HCT116 (cell line): ENCODE measurements at regions not wholly inside any gene's neighbourhood (a gene's known extent, or its start where the extent isn't known, plus 50 kb on each side); places are given as distances from the start of the nearest gene placed in this dataset.

ENCODE experiments used
- ATAC-seq: fragments of 200-7000 bp; cut with Tn5 transposase; 2 replicates; pipeline ENCODE4 v1.9.1; 2020; ENCODE audit warnings: mild to moderate bottlenecking, moderate library complexity
- BruUV-seq: library from RNA; stranded (reverse); fragments of 400-500 nt; replicated peaks from 2 replicates; lab custom pipeline; 2021; lab: Mats Ljungman, UMichigan
- CTCF ChIA-PET: fragments of 300-600 bp; sonication (Branson Sonifier 250); formaldehyde crosslinking; loops from one replicate; lab custom pipeline; 2021; ENCODE audit warnings: antibody characterized with exemption; lab: Charles Lee
- POLR2A ChIA-PET: fragments of 300-600, 350-600 bp; sonication (Branson Sonifier 250); formaldehyde crosslinking; loops from one replicate; lab custom pipeline; 2021; ENCODE audit warnings: antibody characterized with exemption; lab: Charles Lee
- RAD21 ChIA-PET, 2 experiments: fragments of 300-600 bp; sonication (Branson Sonifier 250); formaldehyde crosslinking; loops; one replicate each; lab custom pipeline; 2023; ENCODE audit warnings: low total read pairs in 2 of 2; ENCODE audit not compliant: uncharacterized antibody in 2 of 2, unreplicated experiment in 2 of 2, low non-redundant PET in 1 of 2; lab: Charles Lee
- DNase-seq: peaks from one replicate; pipeline ENCODE4 v3.0.0-alpha.2; 2010; ENCODE audit warnings: low read depth, low spot score
- H2AFZ ChIP-seq: fragments of 200-600 bp; shearing (Covaris generic), sonication (generic); 2 replicates; pipeline ENCODE4 v1.6.1; 2017; ENCODE audit warnings: low read depth, mixed run types, mixed read lengths, antibody characterized with exemption, low read length; ENCODE audit not compliant: poor library complexity, severe bottlenecking
- H3K27ac ChIP-seq: 2 replicates; pipeline ENCODE4 v1.5.1; 2012; ENCODE audit warnings: low read depth, low read length
- H3K27me3 ChIP-seq: fragments of 200-600 bp; sonication (generic); 2 replicates; pipeline ENCODE4 v1.6.1; 2016; ENCODE audit warnings: mixed run types, low read length, mixed read lengths; ENCODE audit not compliant: insufficient read depth
- H3K36me3 ChIP-seq, 2 experiments: fragments of 200-500 bp in 1 of 2; fragments of 200-600 bp in 1 of 2; sonication (Bioruptor generic) in 1 of 2; sonication (generic) in 1 of 2; 2 replicates each; pipeline versions ENCODE4 v1.5.1 to v1.6.1; 2014 to 2016; ENCODE audit warnings: low read length in 2 of 2, inconsistent platforms in 1 of 2, mixed read lengths in 1 of 2, mixed run types in 1 of 2; ENCODE audit not compliant: insufficient read depth in 2 of 2, control insufficient read depth in 1 of 2
- H3K4me1 ChIP-seq, 2 experiments: fragments of 200-600 bp in 1 of 2; sonication (generic) in 1 of 2; 2 replicates each; pipeline versions ENCODE4 v1.5.1 to v1.6.1; 2012 to 2017; ENCODE audit warnings: low read length in 2 of 2, inconsistent platforms in 1 of 2, mild to moderate bottlenecking in 1 of 2, mixed read lengths in 1 of 2, mixed run types in 1 of 2, moderate library complexity in 1 of 2; ENCODE audit not compliant: insufficient read depth in 2 of 2, control insufficient read depth in 1 of 2
- H3K4me2 ChIP-seq: fragments of 200-600 bp; sonication (generic); 2 replicates; pipeline ENCODE4 v1.6.1; 2017; ENCODE audit warnings: mixed run types, low read length, mixed read lengths
- H3K4me3 ChIP-seq, 2 experiments: fragments of 200-600 bp in 1 of 2; sonication (generic) in 1 of 2; replicated peaks in 1 of 2; 2 replicates each; pipeline ENCODE4 v1.5.1; 2011 to 2016; ENCODE audit warnings: low read length in 2 of 2, control low read depth in 1 of 2, low read depth in 1 of 2, mild to moderate bottlenecking in 1 of 2, mixed read lengths in 1 of 2, mixed run types in 1 of 2
- H3K79me2 ChIP-seq: fragments of 200-600 bp; sonication (generic); 2 replicates; pipeline ENCODE4 v1.6.1; 2017; ENCODE audit warnings: mild to moderate bottlenecking, mixed run types, low read length, moderate library complexity, mixed read lengths; ENCODE audit not compliant: insufficient read depth
- H3K9ac ChIP-seq: fragments of 200-600 bp; sonication (generic); 2 replicates; pipeline ENCODE4 v1.6.1; 2016; ENCODE audit warnings: low read length, mixed read lengths
- H3K9me2 ChIP-seq: fragments of 200-600 bp; sonication (generic), shearing (Covaris generic); 2 replicates; pipeline ENCODE4 v1.6.1; 2017; ENCODE audit warnings: mixed run types, mild to moderate bottlenecking, moderate library complexity; ENCODE audit not compliant: insufficient read depth
- H3K9me3 ChIP-seq, 2 experiments: fragments of 200-500 bp in 1 of 2; fragments of 200-600 bp in 1 of 2; sonication (Bioruptor generic) in 1 of 2; sonication (generic) in 1 of 2; 2 replicates each; pipeline ENCODE4 v1.6.1; 2014 to 2017; ENCODE audit warnings: low read length in 2 of 2, mixed read lengths in 2 of 2, inconsistent platforms in 1 of 2, low read depth in 1 of 2, mild to moderate bottlenecking in 1 of 2, mixed run types in 1 of 2, moderate library complexity in 1 of 2; ENCODE audit not compliant: control insufficient read depth in 1 of 2, insufficient read depth in 1 of 2
- H4K20me1 ChIP-seq: fragments of 200-600 bp; sonication (generic), shearing (Covaris generic); 2 replicates; pipeline ENCODE4 v1.6.1; 2017; ENCODE audit warnings: mixed run types, mild to moderate bottlenecking, moderate library complexity; ENCODE audit not compliant: insufficient read depth
- CEBPB ChIP-seq: IDR thresholded peaks from 2 replicates; pipeline ENCODE4 v1.6.1; 2012; ENCODE audit warnings: low read depth
- EZH2 ChIP-seq: fragments of 200-600 bp; sonication (generic); IDR thresholded peaks from 2 replicates; pipeline ENCODE4 v1.6.1; 2017; ENCODE audit warnings: antibody characterized with exemption, mixed run types
- FOSL1 ChIP-seq: IDR thresholded peaks from 2 replicates; pipeline ENCODE4 v1.6.1; 2012; ENCODE audit warnings: low read depth
- POLR2A ChIP-seq: IDR thresholded peaks from 2 replicates; pipeline ENCODE4 v1.7.0; 2011; ENCODE audit warnings: borderline replicate concordance; ENCODE audit not compliant: insufficient read depth, insufficient read length; ENCODE audit errors: extremely low read depth
- POLR2AphosphoS5 ChIP-seq: IDR thresholded peaks from 2 replicates; pipeline ENCODE4 v1.6.1; 2011; ENCODE audit warnings: mild to moderate bottlenecking, low read depth, low read length, moderate library complexity
- RAD21 ChIP-seq: IDR thresholded peaks from 2 replicates; pipeline ENCODE4 v1.6.1; 2012; ENCODE audit warnings: low read depth, mild to moderate bottlenecking
- SIN3A ChIP-seq: IDR thresholded peaks from 2 replicates; pipeline ENCODE4 v1.6.1; 2012; ENCODE audit warnings: low read depth
- SRF ChIP-seq: IDR thresholded peaks from 2 replicates; pipeline ENCODE4 v1.6.1; 2012; ENCODE audit warnings: low read depth
- YY1 ChIP-seq: IDR thresholded peaks from 2 replicates; pipeline ENCODE4 v1.6.1; 2011; ENCODE audit warnings: low read length, low read depth, moderate library complexity, mild to moderate bottlenecking; ENCODE audit not compliant: insufficient replicate concordance; ENCODE audit errors: extremely low read depth
- intact Hi-C: fragments of 100-400 bp; cut with micrococcal nuclease; formaldehyde crosslinking; loops from 2 replicates; pipeline ENCODE4 v1.10.0; 2022
- TF ChIP-seq, protein P1 (sequence below): IDR thresholded peaks from 2 replicates; pipeline ENCODE4 v1.6.1; 2011; ENCODE audit warnings: mild to moderate bottlenecking, low read length, moderate library complexity; ENCODE audit not compliant: insufficient replicate concordance; ENCODE audit errors: extremely low read depth
- TF ChIP-seq, protein P2 (sequence below): IDR thresholded peaks from 2 replicates; pipeline ENCODE4 v1.6.1; 2012
- TF ChIP-seq, protein P3 (sequence below), 3 experiments: fragments of 200-600 bp in 1 of 3; sonication (generic) in 1 of 3; IDR thresholded peaks in 2 of 3; conservative IDR thresholded peaks in 1 of 3; 2 replicates each; pipeline ENCODE4 v1.5.1; 2012 to 2017; ENCODE audit warnings: low read depth in 2 of 3, low read length in 2 of 3, antibody characterized with exemption in 1 of 3, borderline replicate concordance in 1 of 3, control low read depth in 1 of 3, mild to moderate bottlenecking in 1 of 3, mixed read lengths in 1 of 3, mixed run types in 1 of 3, moderate library complexity in 1 of 3; ENCODE audit not compliant: insufficient read depth in 1 of 3

DNA sequence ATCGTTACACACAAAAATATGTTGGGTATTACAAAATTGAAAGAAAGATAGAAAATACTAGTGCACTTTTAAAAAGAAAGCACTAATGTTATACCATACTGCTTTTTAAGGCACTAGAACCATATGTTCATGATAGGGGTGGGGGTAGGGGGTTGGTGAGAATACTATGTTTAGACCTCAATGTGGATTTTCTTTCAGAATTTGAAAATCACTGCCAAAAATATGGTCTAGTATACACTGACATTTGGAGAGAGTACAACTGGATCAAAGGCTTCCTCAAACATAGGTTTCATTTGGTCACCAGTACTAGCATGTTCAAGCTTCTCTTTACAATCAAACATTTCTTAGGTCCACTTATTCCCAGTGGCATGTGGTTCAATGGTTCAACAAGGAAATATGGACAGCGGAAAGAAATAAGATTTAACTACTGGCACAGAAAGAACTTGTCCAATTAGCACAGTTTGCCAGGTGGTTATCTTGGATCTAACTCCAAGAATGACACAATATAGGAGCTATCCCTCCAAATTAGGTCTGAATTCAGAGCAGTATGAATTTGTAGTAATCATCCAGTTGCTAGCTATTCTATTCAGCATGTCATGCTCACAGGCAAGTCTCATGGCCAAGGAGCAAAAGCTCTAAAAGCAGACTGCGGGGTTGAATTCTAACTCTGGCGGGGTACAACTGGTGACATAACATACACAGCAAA lies 139.3 kb downstream of the SLC24A2 start:
- no peak for DNase-seq
- RAD21 ChIA-PET: no interaction called here
- Histone ChIP-seq H3K27ac (no peak overlapping the region), H3K27me3 (peaks cover 50% of the 10 kb centered on the region), H3K79me2 (no peaks in the 10 kb centered on the region), H3K9ac (no peak overlapping the region)
- TF ChIP-seq POLR2A (no peak), POLR2AphosphoS5 (no peak), SRF (no peak), FOSL1 (no peak)
- TF ChIP-seq, protein P1, sequence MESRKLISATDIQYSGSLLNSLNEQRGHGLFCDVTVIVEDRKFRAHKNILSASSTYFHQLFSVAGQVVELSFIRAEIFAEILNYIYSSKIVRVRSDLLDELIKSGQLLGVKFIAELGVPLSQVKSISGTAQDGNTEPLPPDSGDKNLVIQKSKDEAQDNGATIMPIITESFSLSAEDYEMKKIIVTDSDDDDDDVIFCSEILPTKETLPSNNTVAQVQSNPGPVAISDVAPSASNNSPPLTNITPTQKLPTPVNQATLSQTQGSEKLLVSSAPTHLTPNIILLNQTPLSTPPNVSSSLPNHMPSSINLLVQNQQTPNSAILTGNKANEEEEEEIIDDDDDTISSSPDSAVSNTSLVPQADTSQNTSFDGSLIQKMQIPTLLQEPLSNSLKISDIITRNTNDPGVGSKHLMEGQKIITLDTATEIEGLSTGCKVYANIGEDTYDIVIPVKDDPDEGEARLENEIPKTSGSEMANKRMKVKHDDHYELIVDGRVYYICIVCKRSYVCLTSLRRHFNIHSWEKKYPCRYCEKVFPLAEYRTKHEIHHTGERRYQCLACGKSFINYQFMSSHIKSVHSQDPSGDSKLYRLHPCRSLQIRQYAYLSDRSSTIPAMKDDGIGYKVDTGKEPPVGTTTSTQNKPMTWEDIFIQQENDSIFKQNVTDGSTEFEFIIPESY: no peak
- TF ChIP-seq, all 23 proteins: peak for 0
- no peak overlapping the region for H2AFZ ChIP-seq
- no peaks in the 10 kb centered on the region for H3K9me2 ChIP-seq
- H3K36me3 ChIP-seq: no peaks in the 10 kb centered on the region
- no peak overlapping the region for H3K4me3 ChIP-seq
- ChIA-PET CTCF (no interaction called here), POLR2A (no interaction called here)
- no TSS peak for BruUV-seq
- no peaks in the 10 kb centered on the region for H3K9me3 ChIP-seq
- no peak overlapping the region for H3K4me2 ChIP-seq
- intact Hi-C loops: loop anchor here (5.0 kb wide), 1 partner anchor 47 kb away; no protein-coding TSS in a partner anchor
- no peaks in the 10 kb centered on the region for H3K4me1 ChIP-seq
- H4K20me1 ChIP-seq: no peaks in the 10 kb centered on the region
- no peak for ATAC-seq

DNA sequence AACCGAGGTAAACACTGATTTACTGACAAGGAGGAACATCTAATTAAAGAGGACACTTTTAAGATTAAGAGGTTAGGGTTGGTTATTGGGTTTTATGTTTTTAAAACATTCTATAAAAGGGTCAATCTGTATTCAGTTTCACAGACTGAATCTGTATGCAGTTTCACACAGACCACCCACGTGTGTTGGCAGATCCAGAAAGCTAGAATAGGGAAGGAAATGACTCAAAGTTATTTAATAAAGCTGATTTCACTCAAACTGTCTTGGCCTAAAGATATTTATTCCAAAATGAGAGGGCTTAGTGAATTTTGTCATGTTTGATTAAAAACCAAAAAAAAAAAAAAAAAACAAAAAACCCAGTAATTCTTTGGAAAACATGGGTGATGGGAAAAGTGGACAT lies 140.2 kb downstream of the SLC24A2 start:
- ChIA-PET CTCF (no interaction called here), RAD21 (no interaction called here), POLR2A (no interaction called here)
- Histone ChIP-seq H3K4me3 (no peak overlapping the region), H3K79me2 (no peaks in the 10 kb centered on the region), H3K27ac (no peak overlapping the region), H2AFZ (no peak overlapping the region), H3K4me2 (no peak overlapping the region), H3K36me3 (no peaks in the 10 kb centered on the region), H4K20me1 (no peaks in the 10 kb centered on the region), H3K9me3 (no peaks in the 10 kb centered on the region), H3K4me1 (no peaks in the 10 kb centered on the region), H3K27me3 (peaks cover 50% of the 10 kb centered on the region), H3K9ac (no peak overlapping the region), H3K9me2 (no peaks in the 10 kb centered on the region)
- DNase-seq (no peak), ATAC-seq (no peak)
- no TSS peak for BruUV-seq
- intact Hi-C loops: no loop called here
- TF ChIP-seq EZH2 (no peak), CEBPB (no peak), RAD21 (no peak), YY1 (no peak), POLR2AphosphoS5 (no peak), SIN3A (no peak)
- TF ChIP-seq, protein P2, sequence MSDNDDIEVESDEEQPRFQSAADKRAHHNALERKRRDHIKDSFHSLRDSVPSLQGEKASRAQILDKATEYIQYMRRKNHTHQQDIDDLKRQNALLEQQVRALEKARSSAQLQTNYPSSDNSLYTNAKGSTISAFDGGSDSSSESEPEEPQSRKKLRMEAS: no peak
- TF ChIP-seq, protein P3, sequence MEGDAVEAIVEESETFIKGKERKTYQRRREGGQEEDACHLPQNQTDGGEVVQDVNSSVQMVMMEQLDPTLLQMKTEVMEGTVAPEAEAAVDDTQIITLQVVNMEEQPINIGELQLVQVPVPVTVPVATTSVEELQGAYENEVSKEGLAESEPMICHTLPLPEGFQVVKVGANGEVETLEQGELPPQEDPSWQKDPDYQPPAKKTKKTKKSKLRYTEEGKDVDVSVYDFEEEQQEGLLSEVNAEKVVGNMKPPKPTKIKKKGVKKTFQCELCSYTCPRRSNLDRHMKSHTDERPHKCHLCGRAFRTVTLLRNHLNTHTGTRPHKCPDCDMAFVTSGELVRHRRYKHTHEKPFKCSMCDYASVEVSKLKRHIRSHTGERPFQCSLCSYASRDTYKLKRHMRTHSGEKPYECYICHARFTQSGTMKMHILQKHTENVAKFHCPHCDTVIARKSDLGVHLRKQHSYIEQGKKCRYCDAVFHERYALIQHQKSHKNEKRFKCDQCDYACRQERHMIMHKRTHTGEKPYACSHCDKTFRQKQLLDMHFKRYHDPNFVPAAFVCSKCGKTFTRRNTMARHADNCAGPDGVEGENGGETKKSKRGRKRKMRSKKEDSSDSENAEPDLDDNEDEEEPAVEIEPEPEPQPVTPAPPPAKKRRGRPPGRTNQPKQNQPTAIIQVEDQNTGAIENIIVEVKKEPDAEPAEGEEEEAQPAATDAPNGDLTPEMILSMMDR (IDR thresholded peaks at IDR 0.05 in 2 of 3, conservative IDR thresholded peaks at IDR 0.05 in 1 of 3; ENCODE audit: borderline replicate concordance in 1 of 3, insufficient read depth in 1 of 3, low read depth in 2 of 3, low read length in 2 of 3): no peak
- TF ChIP-seq, protein P1: no peak
